ENCODE measurements at regions not wholly inside any gene's neighbourhood (a gene's known extent, or its start where the extent isn't known, plus 50 kb on each side); places are given as distances from the start of the nearest gene placed in this dataset.

- DNase-seq (ENCODE audit: low read depth), result no peak
Observed at GRCh38 chr16:7097518-7097917, 235.1 kb upstream of the RBFOX1 start.

- DNase-seq (ENCODE audit: low read depth), result no peak
Observed at GRCh38 chr16:7093511-7093910, 239.1 kb upstream of the RBFOX1 start.

- no peak for DNase-seq (ENCODE audit: low read depth)
Observed at GRCh38 chr16:7090628-7091115, 242.0 kb upstream of the RBFOX1 start.

- DNase-seq (ENCODE audit: low read depth), result no peak
Observed at GRCh38 chr16:7089751-7090150, 242.9 kb upstream of the RBFOX1 start.

GRCh38 chr16:7088711-7089110 lies 243.9 kb upstream of the RBFOX1 start:
- no peak for DNase-seq (ENCODE audit: low read depth)

- no peak for DNase-seq (ENCODE audit: low read depth)
Observed at GRCh38 chr16:7086822-7087616, 245.6 kb upstream of the RBFOX1 start.

GRCh38 chr16:7085776-7086175 lies 246.9 kb upstream of the RBFOX1 start:
- DNase-seq (ENCODE audit: low read depth), result no peak

- DNase-seq (ENCODE audit: low read depth), result no peak
Observed at GRCh38 chr16:7083096-7083495, 249.5 kb upstream of the RBFOX1 start.

- no peak for DNase-seq (ENCODE audit: low read depth)
Observed at GRCh38 chr16:7077636-7078035, 255.0 kb upstream of the RBFOX1 start.

GRCh38 chr16:7074715-7075114 lies 257.9 kb upstream of the RBFOX1 start:
- DNase-seq (ENCODE audit: low read depth), result no peak

- no peak for DNase-seq (ENCODE audit: low read depth)
Observed at GRCh38 chr16:7057458-7057857, 275.2 kb upstream of the RBFOX1 start.

GRCh38 chr16:7055443-7055842 lies 277.2 kb upstream of the RBFOX1 start:
- DNase-seq (ENCODE audit: low read depth), result no peak

GRCh38 chr16:7051591-7052349 lies 280.9 kb upstream of the RBFOX1 start:
- DNase-seq (ENCODE audit: low read depth), result no peak

GRCh38 chr16:7044331-7044730 lies 288.3 kb upstream of the RBFOX1 start:
- DNase-seq (ENCODE audit: low read depth), result no peak

- no peak for DNase-seq (ENCODE audit: low read depth)
Observed at GRCh38 chr16:7038475-7038874, 294.2 kb upstream of the RBFOX1 start.

- no peak for DNase-seq (ENCODE audit: low read depth)
Observed at GRCh38 chr16:7037495-7037894, 295.1 kb upstream of the RBFOX1 start.

- DNase-seq (ENCODE audit: low read depth), result no peak
Observed at GRCh38 chr16:7031031-7031430, 301.6 kb upstream of the RBFOX1 start.

GRCh38 chr16:7027401-7027800 lies 305.2 kb upstream of the RBFOX1 start:
- DNase-seq (ENCODE audit: low read depth), result no peak

GRCh38 chr16:7026639-7027038 lies 306.0 kb upstream of the RBFOX1 start:
- DNase-seq (ENCODE audit: low read depth), result no peak

GRCh38 chr16:7025616-7026190 lies 306.9 kb upstream of the RBFOX1 start:
- DNase-seq (ENCODE audit: low read depth), result no peak

- no peak for DNase-seq (ENCODE audit: low read depth)
Observed at GRCh38 chr16:7021653-7022275, 310.9 kb upstream of the RBFOX1 start.

- no peak for DNase-seq (ENCODE audit: low read depth)
Observed at GRCh38 chr16:7017006-7017662, 315.5 kb upstream of the RBFOX1 start.

Data from activated T-helper 9 cell treated with anti-CD3 and anti-CD28 coated beads, Interleukin-2, amount 50 U/mL, for 16 hours (primary cell).